Stomach (tissue), 8 donors: ENCODE measurements at regions not wholly inside any gene's neighbourhood (a gene's known extent, or its start where the extent isn't known, plus 50 kb on each side); places are given as distances from the start of the nearest gene placed in this dataset.

Source experiments
- DNase-seq, 2 donors: peaks; one replicate each; pipeline versions ENCODE4 v3.0.0 to v3.0.0-alpha.2; 2013 to 2019
- H3K27ac ChIP-seq, 5 donors: fragments of 200-600 bp in 4 of 5; sonication (generic) in 4 of 5; one replicate each; pipeline ENCODE4 v1.5.1; 2013 to 2019; ENCODE audit warnings: mild to moderate bottlenecking in 1 of 5, moderate library complexity in 1 of 5
- H3K27me3 ChIP-seq, 3 donors: fragments of 200-600 bp; sonication (generic); one replicate each; pipeline ENCODE4 v1.5.1; 2017 to 2019; ENCODE audit warnings: mixed run types in 1 of 3
- H3K36me3 ChIP-seq, 4 donors: fragments of 200-600 bp; sonication (generic); 1 replicate in 3 of 4; 2 replicates in 1 of 4; pipeline ENCODE4 v1.5.1; 2016 to 2019
- H3K4me1 ChIP-seq, 4 donors: fragments of 200-600 bp; sonication (generic); one replicate each; pipeline ENCODE4 v1.5.1; 2016 to 2019
- H3K4me3 ChIP-seq, 4 donors: fragments of 200-600 bp; sonication (generic) in 3 of 4; one replicate each; pipeline ENCODE4 v1.5.1; 2016 to 2019; ENCODE audit warnings: mild to moderate bottlenecking in 1 of 4
- H3K9me3 ChIP-seq, 4 donors: fragments of 200-600 bp; sonication (generic); one replicate each; pipeline ENCODE4 v1.5.1; 2016 to 2019
- EP300 ChIP-seq: sonication (generic); formaldehyde crosslinking; IDR thresholded peaks from one replicate; pipeline ENCODE4 v1.6.1; 2017; ENCODE audit warnings: antibody characterized with exemption
- POLR2A ChIP-seq, 4 donors: fragments of 450-650 bp; IDR thresholded peaks; one replicate each; pipeline ENCODE4 v1.6.1; 2016; ENCODE audit warnings: antibody characterized with exemption in 4 of 4, control low read depth in 2 of 4, mild to moderate bottlenecking in 1 of 4, moderate library complexity in 1 of 4
- POLR2AphosphoS5 ChIP-seq, 3 donors: sonication (generic); formaldehyde crosslinking; IDR thresholded peaks; one replicate each; pipeline ENCODE4 v1.6.1; 2016; ENCODE audit warnings: antibody characterized with exemption in 3 of 3
- WGBS, 5 donors: extraction: QIAGEN DNeasy Blood & Tissue Kit in 3 of 5; methylation state at CpG; one replicate each; pipeline versions ENCODE4 v1.1.5 to v1.1.7; 2013 to 2018; 5-methylcytosine and 5-hydroxymethylcytosine counted together
- intact Hi-C: fragments of 100-400 bp; cut with DNase I; formaldehyde crosslinking; loops from one replicate; pipeline ENCODE4 v1.15.1; 2023; ENCODE audit warnings: low total_unique reads
- TF ChIP-seq, protein P1 (sequence below), 7 experiments: fragments of 450-650 bp in 4 of 7; fragments of 200-600 bp in 3 of 7; sonication (generic) in 3 of 7; IDR thresholded peaks; one replicate each; pipeline ENCODE4 v1.5.1; 2016 to 2019; ENCODE audit warnings: antibody characterized with exemption in 7 of 7, control low read depth in 2 of 7, mild to moderate bottlenecking in 1 of 7
- donor health status: healthy with polysubstance abuse.
- donor health status: Bipolar disorder and iron deficiency.
- donor health status: healthy.

- H3K4me3 ChIP-seq: no peak overlapping the region
- TF ChIP-seq, protein P1, sequence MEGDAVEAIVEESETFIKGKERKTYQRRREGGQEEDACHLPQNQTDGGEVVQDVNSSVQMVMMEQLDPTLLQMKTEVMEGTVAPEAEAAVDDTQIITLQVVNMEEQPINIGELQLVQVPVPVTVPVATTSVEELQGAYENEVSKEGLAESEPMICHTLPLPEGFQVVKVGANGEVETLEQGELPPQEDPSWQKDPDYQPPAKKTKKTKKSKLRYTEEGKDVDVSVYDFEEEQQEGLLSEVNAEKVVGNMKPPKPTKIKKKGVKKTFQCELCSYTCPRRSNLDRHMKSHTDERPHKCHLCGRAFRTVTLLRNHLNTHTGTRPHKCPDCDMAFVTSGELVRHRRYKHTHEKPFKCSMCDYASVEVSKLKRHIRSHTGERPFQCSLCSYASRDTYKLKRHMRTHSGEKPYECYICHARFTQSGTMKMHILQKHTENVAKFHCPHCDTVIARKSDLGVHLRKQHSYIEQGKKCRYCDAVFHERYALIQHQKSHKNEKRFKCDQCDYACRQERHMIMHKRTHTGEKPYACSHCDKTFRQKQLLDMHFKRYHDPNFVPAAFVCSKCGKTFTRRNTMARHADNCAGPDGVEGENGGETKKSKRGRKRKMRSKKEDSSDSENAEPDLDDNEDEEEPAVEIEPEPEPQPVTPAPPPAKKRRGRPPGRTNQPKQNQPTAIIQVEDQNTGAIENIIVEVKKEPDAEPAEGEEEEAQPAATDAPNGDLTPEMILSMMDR (IDR thresholded peaks at IDR 0.05): no peak
- TF ChIP-seq POLR2A (IDR thresholded peaks at IDR 0.05): no peak
- no peak for TF ChIP-seq POLR2AphosphoS5 (IDR thresholded peaks at IDR 0.05)
- TF ChIP-seq EP300: no peak
- WGBS, 5 donors: 76 to 86% (median 77%) methylated on average over 5 of the region's 5 CpGs
- intact Hi-C loops: no loop called here
- H3K9me3 ChIP-seq: no peaks in the 10 kb centered on the region
- no peaks in the 10 kb centered on the region for H3K36me3 ChIP-seq
- no peaks in the 10 kb centered on the region for H3K4me1 ChIP-seq
- no peaks in the 10 kb centered on the region for H3K27me3 ChIP-seq
- no peak overlapping the region for H3K27ac ChIP-seq
- DNase-seq: no peak
Measured at GRCh38 chr5:92922231-92922967, 658.6 kb downstream of the NR2F1-AS1 start.

GRCh38 chr5:92917044-92917443 is 664.0 kb downstream of the NR2F1-AS1 start:
- Histone ChIP-seq H3K27me3 (no peaks in the 10 kb centered on the region), H3K27ac (no peak overlapping the region), H3K9me3 (no peaks in the 10 kb centered on the region), H3K4me3 (no peak overlapping the region), H3K36me3 (no peaks in the 10 kb centered on the region), H3K4me1 (no peaks in the 10 kb centered on the region)
- no peak for DNase-seq
- intact Hi-C loops: no loop called here
- TF ChIP-seq POLR2A (IDR thresholded peaks at IDR 0.05): no peak
- no peak for TF ChIP-seq POLR2AphosphoS5 (IDR thresholded peaks at IDR 0.05)
- 84 to 97% (median 87%) methylated on average over 2 of the region's 2 CpGs for WGBS, 5 donors

DNA sequence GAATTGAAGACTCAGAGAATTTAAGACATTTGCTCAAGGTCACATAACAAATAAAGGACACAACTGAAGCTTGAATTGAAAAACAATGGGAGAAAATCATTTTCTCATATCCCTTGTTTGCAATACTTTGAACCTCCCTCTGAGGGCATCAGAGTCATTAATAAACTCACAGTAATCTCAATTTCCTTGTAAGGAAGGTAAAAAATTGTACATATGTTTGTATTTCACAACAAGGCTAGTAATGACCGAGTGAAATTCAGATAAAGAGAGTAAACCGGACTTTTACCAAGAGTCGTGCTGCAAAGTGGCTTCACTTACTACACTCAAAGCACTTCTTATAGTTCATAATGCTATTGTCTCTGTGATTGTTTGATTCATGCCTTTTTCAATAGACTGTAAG is 665.0 kb downstream of the NR2F1-AS1 start:
- DNase-seq: peak in 1 of 2 donors; percentile 42
- H3K4me3 ChIP-seq: no peak overlapping the region
- WGBS, 5 donors: 32 to 47% (median 41%) methylated on average over 3 of the region's 3 CpGs
- no peaks in the 10 kb centered on the region for H3K27me3 ChIP-seq
- no peak for TF ChIP-seq EP300
- no peak for TF ChIP-seq POLR2A (IDR thresholded peaks at IDR 0.05)
- TF ChIP-seq, protein P1 (IDR thresholded peaks at IDR 0.05): no peak
- no peak for TF ChIP-seq POLR2AphosphoS5 (IDR thresholded peaks at IDR 0.05)
- H3K9me3 ChIP-seq: no peaks in the 10 kb centered on the region
- H3K27ac ChIP-seq: no peak overlapping the region
- H3K36me3 ChIP-seq: no peaks in the 10 kb centered on the region
- H3K4me1 ChIP-seq: no peaks in the 10 kb centered on the region
- intact Hi-C loops: no loop called here

- intact Hi-C loops: no loop called here
- no peak overlapping the region for H3K27ac ChIP-seq
- no peak for DNase-seq
- no peaks in the 10 kb centered on the region for H3K36me3 ChIP-seq
- WGBS, 5 donors: 38 to 57% (median 48%) methylated on average over 1 of the region's 1 CpG
- H3K27me3 ChIP-seq: no peaks in the 10 kb centered on the region
- no peak overlapping the region for H3K4me3 ChIP-seq
- TF ChIP-seq EP300 (no peak), POLR2A (IDR thresholded peaks at IDR 0.05) (no peak), POLR2AphosphoS5 (IDR thresholded peaks at IDR 0.05) (no peak)
- TF ChIP-seq, protein P1 (IDR thresholded peaks at IDR 0.05): no peak
- H3K9me3 ChIP-seq: no peaks in the 10 kb centered on the region
- H3K4me1 ChIP-seq: no peaks in the 10 kb centered on the region
Measured at GRCh38 chr5:92912283-92912682, 668.7 kb downstream of the NR2F1-AS1 start.

DNA sequence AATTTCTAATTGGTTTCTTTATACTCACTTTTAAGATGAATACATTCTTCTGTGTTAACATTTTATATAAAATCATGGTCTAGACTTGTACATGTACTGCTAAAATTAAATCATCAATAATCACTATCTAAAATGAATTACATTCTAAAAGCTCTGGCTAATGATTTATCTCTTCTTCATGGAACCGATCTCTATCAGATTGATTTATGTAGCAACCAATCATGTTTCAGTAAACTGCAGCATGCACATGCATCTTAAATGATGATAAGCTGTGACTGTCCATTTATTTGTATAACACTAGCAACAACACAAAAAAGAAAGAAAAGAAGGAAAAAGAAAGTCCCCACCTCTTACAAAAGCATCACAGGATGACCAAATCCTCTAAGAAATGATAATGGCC is 669.2 kb downstream of the NR2F1-AS1 start:
- H3K4me3 ChIP-seq: no peak overlapping the region
- no peaks in the 10 kb centered on the region for H3K9me3 ChIP-seq
- H3K27ac ChIP-seq: no peak overlapping the region
- intact Hi-C loops: no loop called here
- no peak for DNase-seq
- no peaks in the 10 kb centered on the region for H3K36me3 ChIP-seq
- no peaks in the 10 kb centered on the region for H3K4me1 ChIP-seq
- 48 to 66% (median 60%) methylated on average over 1 of the region's 1 CpG for WGBS, 5 donors
- TF ChIP-seq POLR2A (IDR thresholded peaks at IDR 0.05) (no peak), EP300 (no peak), POLR2AphosphoS5 (IDR thresholded peaks at IDR 0.05) (no peak)
- TF ChIP-seq, protein P1 (IDR thresholded peaks at IDR 0.05): no peak
- no peaks in the 10 kb centered on the region for H3K27me3 ChIP-seq
